ENCODE measurements at regions not wholly inside any gene's neighbourhood (a gene's known extent, or its start where the extent isn't known, plus 50 kb on each side); places are given as distances from the start of the nearest gene placed in this dataset.

- H3K27me3 ChIP-seq (ENCODE audit: control insufficient read depth, insufficient read depth, low read length), result no peaks in the 10 kb centered on the region
- no peak overlapping the region for H3K27ac ChIP-seq (ENCODE audit: low read length)
- H3K36me3 ChIP-seq (ENCODE audit: control insufficient read depth, low read depth, low read length), result no peaks in the 10 kb centered on the region
- H3K4me3 ChIP-seq (ENCODE audit: low read length), result no peak overlapping the region
- no peak overlapping the region for H3K9ac ChIP-seq (ENCODE audit: low read length)
- H3K4me1 ChIP-seq (ENCODE audit: control insufficient read depth, low read depth, low read length), result peaks cover 14% of the 10 kb centered on the region
- H3K9me3 ChIP-seq (ENCODE audit: control insufficient read depth, low read depth, low read length), result no peaks in the 10 kb centered on the region
Measured at GRCh38 chr4:83862471-83862870, 326.6 kb downstream of the GPAT3 start.

- Histone ChIP-seq H3K4me1 (ENCODE audit: control insufficient read depth, low read depth, low read length) (peaks cover 7% of the 10 kb centered on the region), H3K27me3 (ENCODE audit: control insufficient read depth, insufficient read depth, low read length) (no peaks in the 10 kb centered on the region), H3K9ac (ENCODE audit: low read length) (no peak overlapping the region), H3K9me3 (ENCODE audit: control insufficient read depth, low read depth, low read length) (no peaks in the 10 kb centered on the region), H3K27ac (ENCODE audit: low read length) (no peak overlapping the region), H3K36me3 (ENCODE audit: control insufficient read depth, low read depth, low read length) (no peaks in the 10 kb centered on the region), H3K4me3 (ENCODE audit: low read length) (no peak overlapping the region)
Measured at GRCh38 chr4:83860200-83860599, 324.3 kb downstream of the GPAT3 start.

- no peak overlapping the region for H3K27ac ChIP-seq (ENCODE audit: low read length)
- no peak overlapping the region for H3K4me3 ChIP-seq (ENCODE audit: low read length)
- no peaks in the 10 kb centered on the region for H3K36me3 ChIP-seq (ENCODE audit: control insufficient read depth, low read depth, low read length)
- H3K4me1 ChIP-seq (ENCODE audit: control insufficient read depth, low read depth, low read length), result peaks cover 10% of the 10 kb centered on the region
- no peak overlapping the region for H3K9ac ChIP-seq (ENCODE audit: low read length)
- no peaks in the 10 kb centered on the region for H3K27me3 ChIP-seq (ENCODE audit: control insufficient read depth, insufficient read depth, low read length)
- no peaks in the 10 kb centered on the region for H3K9me3 ChIP-seq (ENCODE audit: control insufficient read depth, low read depth, low read length)
Measured at GRCh38 chr4:83858131-83858530, 322.2 kb downstream of the GPAT3 start.

- no peaks in the 10 kb centered on the region for H3K36me3 ChIP-seq (ENCODE audit: control insufficient read depth, low read depth, low read length)
- H3K9me3 ChIP-seq (ENCODE audit: control insufficient read depth, low read depth, low read length), result no peaks in the 10 kb centered on the region
- H3K9ac ChIP-seq (ENCODE audit: low read length), result no peak overlapping the region
- no peak overlapping the region for H3K27ac ChIP-seq (ENCODE audit: low read length)
- H3K4me1 ChIP-seq (ENCODE audit: control insufficient read depth, low read depth, low read length), result peaks cover 31% of the 10 kb centered on the region
- H3K4me3 ChIP-seq (ENCODE audit: low read length), result no peak overlapping the region
- no peaks in the 10 kb centered on the region for H3K27me3 ChIP-seq (ENCODE audit: control insufficient read depth, insufficient read depth, low read length)
Measured at GRCh38 chr4:83855044-83855443, 319.1 kb downstream of the GPAT3 start.

GRCh38 chr4:83852085-83852451, 316.2 kb downstream of the GPAT3 start:
- no peak overlapping the region for H3K4me3 ChIP-seq (ENCODE audit: low read length)
- no peaks in the 10 kb centered on the region for H3K27me3 ChIP-seq (ENCODE audit: control insufficient read depth, insufficient read depth, low read length)
- H3K4me1 ChIP-seq (ENCODE audit: control insufficient read depth, low read depth, low read length), result peaks cover 32% of the 10 kb centered on the region
- no peaks in the 10 kb centered on the region for H3K9me3 ChIP-seq (ENCODE audit: control insufficient read depth, low read depth, low read length)
- H3K27ac ChIP-seq (ENCODE audit: low read length), result peak overlapping the region; percentile 2
- no peak overlapping the region for H3K9ac ChIP-seq (ENCODE audit: low read length)
- H3K36me3 ChIP-seq (ENCODE audit: control insufficient read depth, low read depth, low read length), result no peaks in the 10 kb centered on the region

GRCh38 chr4:83851261-83852084, 315.6 kb downstream of the GPAT3 start:
- H3K27ac ChIP-seq (ENCODE audit: low read length), result peak overlapping the region; percentile 2
- H3K27me3 ChIP-seq (ENCODE audit: control insufficient read depth, insufficient read depth, low read length), result no peaks in the 10 kb centered on the region
- no peaks in the 10 kb centered on the region for H3K36me3 ChIP-seq (ENCODE audit: control insufficient read depth, low read depth, low read length)
- no peaks in the 10 kb centered on the region for H3K9me3 ChIP-seq (ENCODE audit: control insufficient read depth, low read depth, low read length)
- H3K4me1 ChIP-seq (ENCODE audit: control insufficient read depth, low read depth, low read length), result peaks cover 32% of the 10 kb centered on the region
- H3K9ac ChIP-seq (ENCODE audit: low read length), result no peak overlapping the region
- H3K4me3 ChIP-seq (ENCODE audit: low read length), result no peak overlapping the region

- Histone ChIP-seq H3K27me3 (ENCODE audit: control insufficient read depth, insufficient read depth, low read length) (no peaks in the 10 kb centered on the region), H3K4me3 (ENCODE audit: low read length) (no peak overlapping the region), H3K4me1 (ENCODE audit: control insufficient read depth, low read depth, low read length) (peaks cover 32% of the 10 kb centered on the region), H3K9me3 (ENCODE audit: control insufficient read depth, low read depth, low read length) (no peaks in the 10 kb centered on the region), H3K36me3 (ENCODE audit: control insufficient read depth, low read depth, low read length) (no peaks in the 10 kb centered on the region), H3K27ac (ENCODE audit: low read length) (no peak overlapping the region), H3K9ac (ENCODE audit: low read length) (no peak overlapping the region)
Measured at GRCh38 chr4:83850435-83850834, 314.5 kb downstream of the GPAT3 start.

- Histone ChIP-seq H3K9ac (ENCODE audit: low read length) (no peak overlapping the region), H3K36me3 (ENCODE audit: control insufficient read depth, low read depth, low read length) (no peaks in the 10 kb centered on the region), H3K9me3 (ENCODE audit: control insufficient read depth, low read depth, low read length) (no peaks in the 10 kb centered on the region), H3K4me3 (ENCODE audit: low read length) (no peak overlapping the region), H3K27me3 (ENCODE audit: control insufficient read depth, insufficient read depth, low read length) (no peaks in the 10 kb centered on the region), H3K27ac (ENCODE audit: low read length) (no peak overlapping the region), H3K4me1 (ENCODE audit: control insufficient read depth, low read depth, low read length) (peaks cover 7% of the 10 kb centered on the region)
Measured at GRCh38 chr4:83846193-83846830, 310.4 kb downstream of the GPAT3 start.

- H3K4me1 ChIP-seq (ENCODE audit: control insufficient read depth, low read depth, low read length), result no peaks in the 10 kb centered on the region
- no peaks in the 10 kb centered on the region for H3K36me3 ChIP-seq (ENCODE audit: control insufficient read depth, low read depth, low read length)
- no peak overlapping the region for H3K9ac ChIP-seq (ENCODE audit: low read length)
- no peaks in the 10 kb centered on the region for H3K9me3 ChIP-seq (ENCODE audit: control insufficient read depth, low read depth, low read length)
- no peak overlapping the region for H3K27ac ChIP-seq (ENCODE audit: low read length)
- no peak overlapping the region for H3K4me3 ChIP-seq (ENCODE audit: low read length)
- no peaks in the 10 kb centered on the region for H3K27me3 ChIP-seq (ENCODE audit: control insufficient read depth, insufficient read depth, low read length)
Measured at GRCh38 chr4:83839615-83840014, 303.7 kb downstream of the GPAT3 start.

- H3K9me3 ChIP-seq (ENCODE audit: control insufficient read depth, low read depth, low read length), result no peaks in the 10 kb centered on the region
- H3K4me1 ChIP-seq (ENCODE audit: control insufficient read depth, low read depth, low read length), result no peaks in the 10 kb centered on the region
- H3K27me3 ChIP-seq (ENCODE audit: control insufficient read depth, insufficient read depth, low read length), result no peaks in the 10 kb centered on the region
- H3K9ac ChIP-seq (ENCODE audit: low read length), result no peak overlapping the region
- no peak overlapping the region for H3K27ac ChIP-seq (ENCODE audit: low read length)
- H3K36me3 ChIP-seq (ENCODE audit: control insufficient read depth, low read depth, low read length), result no peaks in the 10 kb centered on the region
- H3K4me3 ChIP-seq (ENCODE audit: low read length), result no peak overlapping the region
Measured at GRCh38 chr4:83837614-83838308, 301.9 kb downstream of the GPAT3 start.

GRCh38 chr4:83833920-83834319, 298.0 kb downstream of the GPAT3 start:
- no peaks in the 10 kb centered on the region for H3K4me1 ChIP-seq (ENCODE audit: control insufficient read depth, low read depth, low read length)
- no peak overlapping the region for H3K9ac ChIP-seq (ENCODE audit: low read length)
- H3K27me3 ChIP-seq (ENCODE audit: control insufficient read depth, insufficient read depth, low read length), result no peaks in the 10 kb centered on the region
- H3K27ac ChIP-seq (ENCODE audit: low read length), result no peak overlapping the region
- H3K36me3 ChIP-seq (ENCODE audit: control insufficient read depth, low read depth, low read length), result no peaks in the 10 kb centered on the region
- no peaks in the 10 kb centered on the region for H3K9me3 ChIP-seq (ENCODE audit: control insufficient read depth, low read depth, low read length)
- no peak overlapping the region for H3K4me3 ChIP-seq (ENCODE audit: low read length)

Measured in iPS-18a (cell line).